ENCODE measurements at regions not wholly inside any gene's neighbourhood (a gene's known extent, or its start where the extent isn't known, plus 50 kb on each side); places are given as distances from the start of the nearest gene placed in this dataset.

GRCh38 chr6:145036848-145037567 is 698.3 kb downstream of the EPM2A start:
- DNase-seq: peak; percentile 43

- no peak for DNase-seq
Observed at GRCh38 chr6:145042559-145042958, 692.8 kb downstream of the EPM2A start.

GRCh38 chr6:145043926-145044500 is 691.3 kb downstream of the EPM2A start:
- DNase-seq: no peak

GRCh38 chr6:145044641-145045246 is 690.6 kb downstream of the EPM2A start:
- peak; percentile 24 for DNase-seq

- DNase-seq: no peak
Observed at GRCh38 chr6:145045582-145045981, 689.7 kb downstream of the EPM2A start.

GRCh38 chr6:145047891-145048290 is 687.4 kb downstream of the EPM2A start:
- DNase-seq: no peak

GRCh38 chr6:145051661-145052060 is 683.7 kb downstream of the EPM2A start:
- no peak for DNase-seq

- DNase-seq: no peak
Observed at GRCh38 chr6:145055567-145055966, 679.8 kb downstream of the EPM2A start.

- DNase-seq: no peak
Observed at GRCh38 chr6:145060714-145061113, 674.6 kb downstream of the EPM2A start.

- DNase-seq: no peak
Observed at GRCh38 chr6:145063091-145063490, 672.2 kb downstream of the EPM2A start.

GRCh38 chr6:145067430-145067829 is 667.9 kb downstream of the EPM2A start:
- peak; percentile 46 for DNase-seq

GRCh38 chr6:145068577-145068976 is 666.7 kb downstream of the EPM2A start:
- no peak for DNase-seq

- DNase-seq: no peak
Observed at GRCh38 chr6:145069966-145070365, 665.4 kb downstream of the EPM2A start.

GRCh38 chr6:145070791-145071190 is 664.5 kb downstream of the EPM2A start:
- peak; percentile 95 for DNase-seq

GRCh38 chr6:145071836-145072235 is 663.5 kb downstream of the EPM2A start:
- DNase-seq: peak; percentile 75

GRCh38 chr6:145073811-145074210 is 661.5 kb downstream of the EPM2A start:
- DNase-seq: no peak

GRCh38 chr6:145074805-145075204 is 660.5 kb downstream of the EPM2A start:
- no peak for DNase-seq

GRCh38 chr6:145075425-145075824 is 659.9 kb downstream of the EPM2A start:
- DNase-seq: no peak

GRCh38 chr6:145076115-145076841 is 659.0 kb downstream of the EPM2A start:
- no peak for DNase-seq

- no peak for DNase-seq
Observed at GRCh38 chr6:145077382-145077781, 657.9 kb downstream of the EPM2A start.

GRCh38 chr6:145080651-145081050 is 654.7 kb downstream of the EPM2A start:
- no peak for DNase-seq

GRCh38 chr6:145081677-145082076 is 653.6 kb downstream of the EPM2A start:
- DNase-seq: no peak

- DNase-seq: no peak
Observed at GRCh38 chr6:145082359-145082758, 653.0 kb downstream of the EPM2A start.

- DNase-seq: peak; percentile 44
Observed at GRCh38 chr6:145086197-145086596, 649.1 kb downstream of the EPM2A start.

Data from NCI-H226 (cell line).